ENCODE measurements at regions not wholly inside any gene's neighbourhood (a gene's known extent, or its start where the extent isn't known, plus 50 kb on each side); places are given as distances from the start of the nearest gene placed in this dataset.
"Not testable (repeated sequence)": the region's sequence is repeated elsewhere in the genome, so short reads cannot be mapped to it uniquely, and the experiment has no call there.

GRCh38 chrX:3443184-3443583, 96.7 kb upstream of the MXRA5 start:
- ATAC-seq (ENCODE audit: low read depth), result no peak
- Mint-ChIP-seq H3K27me3 (no peaks in the 10 kb centered on the region), H3K4me3 (no peak overlapping the region), H3K36me3 (no peaks in the 10 kb centered on the region), H3K27ac (no peak overlapping the region), H3K4me1 (no peaks in the 10 kb centered on the region), H3K9me3 (no peaks in the 10 kb centered on the region)
- POLR2A ChIA-PET, result no interaction called here
- DNase-seq, result no peak

GRCh38 chrX:3442691-3443090, 96.2 kb upstream of the MXRA5 start:
- no peaks in the 10 kb centered on the region for H3K4me1 Mint-ChIP-seq
- no peak overlapping the region for H3K27ac Mint-ChIP-seq
- POLR2A ChIA-PET, result no interaction called here
- DNase-seq (no peak), ATAC-seq (ENCODE audit: low read depth) (no peak)
- H3K4me3 Mint-ChIP-seq, result no peak overlapping the region
- H3K27me3 Mint-ChIP-seq, result no peaks in the 10 kb centered on the region
- no peaks in the 10 kb centered on the region for H3K9me3 Mint-ChIP-seq
- H3K36me3 Mint-ChIP-seq, result no peaks in the 10 kb centered on the region

- Mint-ChIP-seq H3K4me1 (no peaks in the 10 kb centered on the region), H3K27me3 (no peaks in the 10 kb centered on the region), H3K36me3 (no peaks in the 10 kb centered on the region), H3K9me3 (no peaks in the 10 kb centered on the region), H3K4me3 (no peak overlapping the region), H3K27ac (no peak overlapping the region)
- POLR2A ChIA-PET, result no interaction called here
- DNase-seq (no peak), ATAC-seq (ENCODE audit: low read depth) (no peak)
These were observed 94.5 kb upstream of the MXRA5 start for GRCh38 chrX:3440981-3441380.

GRCh38 chrX:3435916-3436315, 89.5 kb upstream of the MXRA5 start:
- H3K27me3 Mint-ChIP-seq; H3K4me3 Mint-ChIP-seq; DNase-seq; H3K27ac Mint-ChIP-seq; H3K4me1 Mint-ChIP-seq; ATAC-seq (ENCODE audit: low read depth); POLR2A ChIA-PET; H3K9me3 Mint-ChIP-seq; H3K36me3 Mint-ChIP-seq: not testable (repeated sequence)

GRCh38 chrX:3435057-3435456, 88.6 kb upstream of the MXRA5 start:
- POLR2A ChIA-PET, result no interaction called here
- DNase-seq, result no peak
- no peak overlapping the region for H3K4me3 Mint-ChIP-seq
- no peak overlapping the region for H3K27ac Mint-ChIP-seq
- no peaks in the 10 kb centered on the region for H3K36me3 Mint-ChIP-seq
- H3K4me1 Mint-ChIP-seq, result no peaks in the 10 kb centered on the region
- H3K9me3 Mint-ChIP-seq, result no peaks in the 10 kb centered on the region
- no peaks in the 10 kb centered on the region for H3K27me3 Mint-ChIP-seq
- ATAC-seq (ENCODE audit: low read depth), result no peak

GRCh38 chrX:3428792-3429191, 82.3 kb upstream of the MXRA5 start:
- Mint-ChIP-seq H3K27me3 (no peaks in the 10 kb centered on the region), H3K9me3 (no peaks in the 10 kb centered on the region), H3K4me1 (no peaks in the 10 kb centered on the region), H3K4me3 (no peak overlapping the region), H3K36me3 (no peaks in the 10 kb centered on the region), H3K27ac (no peak overlapping the region)
- DNase-seq, result no peak
- ATAC-seq (ENCODE audit: low read depth), result no peak
- POLR2A ChIA-PET, result no interaction called here

GRCh38 chrX:3426552-3426951, 80.1 kb upstream of the MXRA5 start:
- no peaks in the 10 kb centered on the region for H3K36me3 Mint-ChIP-seq
- H3K9me3 Mint-ChIP-seq, result no peaks in the 10 kb centered on the region
- no peak overlapping the region for H3K27ac Mint-ChIP-seq
- H3K4me3 Mint-ChIP-seq, result no peak overlapping the region
- POLR2A ChIA-PET, result no interaction called here
- H3K4me1 Mint-ChIP-seq, result no peaks in the 10 kb centered on the region
- DNase-seq (no peak), ATAC-seq (ENCODE audit: low read depth) (no peak)
- H3K27me3 Mint-ChIP-seq, result no peaks in the 10 kb centered on the region

- no peaks in the 10 kb centered on the region for H3K4me1 Mint-ChIP-seq
- no peaks in the 10 kb centered on the region for H3K27me3 Mint-ChIP-seq
- POLR2A ChIA-PET, result no interaction called here
- no peak overlapping the region for H3K4me3 Mint-ChIP-seq
- no peaks in the 10 kb centered on the region for H3K36me3 Mint-ChIP-seq
- H3K9me3 Mint-ChIP-seq, result no peaks in the 10 kb centered on the region
- DNase-seq, result no peak
- no peak for ATAC-seq (ENCODE audit: low read depth)
- no peak overlapping the region for H3K27ac Mint-ChIP-seq
These were observed 78.6 kb upstream of the MXRA5 start for GRCh38 chrX:3425031-3425430.

- no peak overlapping the region for H3K4me3 Mint-ChIP-seq
- H3K9me3 Mint-ChIP-seq, result no peaks in the 10 kb centered on the region
- no peak overlapping the region for H3K27ac Mint-ChIP-seq
- H3K4me1 Mint-ChIP-seq, result no peaks in the 10 kb centered on the region
- H3K27me3 Mint-ChIP-seq, result no peaks in the 10 kb centered on the region
- no peaks in the 10 kb centered on the region for H3K36me3 Mint-ChIP-seq
- ATAC-seq (ENCODE audit: low read depth) (no peak), DNase-seq (no peak)
- POLR2A ChIA-PET, result no interaction called here
These were observed 73.9 kb upstream of the MXRA5 start for GRCh38 chrX:3420316-3420715.

- DNase-seq (no peak), ATAC-seq (ENCODE audit: low read depth) (no peak)
- no peak overlapping the region for H3K4me3 Mint-ChIP-seq
- no peaks in the 10 kb centered on the region for H3K27me3 Mint-ChIP-seq
- no peaks in the 10 kb centered on the region for H3K36me3 Mint-ChIP-seq
- POLR2A ChIA-PET, result no interaction called here
- H3K4me1 Mint-ChIP-seq, result no peaks in the 10 kb centered on the region
- H3K27ac Mint-ChIP-seq, result no peak overlapping the region
- no peaks in the 10 kb centered on the region for H3K9me3 Mint-ChIP-seq
These were observed 68.6 kb upstream of the MXRA5 start for GRCh38 chrX:3415011-3415410.

GRCh38 chrX:3411626-3412025, 65.2 kb upstream of the MXRA5 start:
- H3K27ac Mint-ChIP-seq; DNase-seq; ATAC-seq (ENCODE audit: low read depth); H3K4me3 Mint-ChIP-seq; H3K36me3 Mint-ChIP-seq; H3K4me1 Mint-ChIP-seq; H3K27me3 Mint-ChIP-seq; POLR2A ChIA-PET; H3K9me3 Mint-ChIP-seq: not testable (repeated sequence)

GRCh38 chrX:3409936-3410335, 63.5 kb upstream of the MXRA5 start:
- H3K36me3 Mint-ChIP-seq; H3K27me3 Mint-ChIP-seq; ATAC-seq (ENCODE audit: low read depth); DNase-seq; POLR2A ChIA-PET; H3K4me3 Mint-ChIP-seq; H3K9me3 Mint-ChIP-seq; H3K4me1 Mint-ChIP-seq; H3K27ac Mint-ChIP-seq: not testable (repeated sequence)

GRCh38 chrX:3407781-3408180, 61.3 kb upstream of the MXRA5 start:
- Mint-ChIP-seq H3K27ac (no peak overlapping the region), H3K4me1 (no peaks in the 10 kb centered on the region), H3K4me3 (no peak overlapping the region), H3K27me3 (no peaks in the 10 kb centered on the region), H3K9me3 (no peaks in the 10 kb centered on the region), H3K36me3 (no peaks in the 10 kb centered on the region)
- POLR2A ChIA-PET, result no interaction called here
- ATAC-seq (ENCODE audit: low read depth) (no peak), DNase-seq (no peak)

GRCh38 chrX:3407121-3407520, 60.7 kb upstream of the MXRA5 start:
- Mint-ChIP-seq H3K9me3 (peaks cover under 1% of the 10 kb centered on the region), H3K36me3 (no peaks in the 10 kb centered on the region), H3K27ac (no peak overlapping the region), H3K4me1 (no peaks in the 10 kb centered on the region), H3K27me3 (no peaks in the 10 kb centered on the region), H3K4me3 (no peak overlapping the region)
- no peak for DNase-seq
- no peak for ATAC-seq (ENCODE audit: low read depth)
- POLR2A ChIA-PET, result no interaction called here

GRCh38 chrX:3403748-3404147, 57.3 kb upstream of the MXRA5 start:
- Mint-ChIP-seq H3K9me3 (peaks cover 1% of the 10 kb centered on the region), H3K4me1 (no peaks in the 10 kb centered on the region), H3K4me3 (no peak overlapping the region), H3K27ac (no peak overlapping the region), H3K27me3 (peaks cover 1% of the 10 kb centered on the region), H3K36me3 (no peaks in the 10 kb centered on the region)
- ATAC-seq (ENCODE audit: low read depth) (no peak), DNase-seq (no peak)
- POLR2A ChIA-PET, result no interaction called here
